Endometrium (tissue), 2 donors: ENCODE measurements at regions not wholly inside any gene's neighbourhood (a gene's known extent, or its start where the extent isn't known, plus 50 kb on each side); places are given as distances from the start of the nearest gene placed in this dataset.
"Not testable (repeated sequence)": the region's sequence is repeated elsewhere in the genome, so short reads cannot be mapped to it uniquely, and the experiment has no call there.

Experiments
- FAIRE-seq: peaks from 2 replicates; lab custom pipeline; 2012; peaks lifted over from hg19 to GRCh38; lab: Jason Lieb, UNC
- donor health status: control.
- donor health status: control.

DNA sequence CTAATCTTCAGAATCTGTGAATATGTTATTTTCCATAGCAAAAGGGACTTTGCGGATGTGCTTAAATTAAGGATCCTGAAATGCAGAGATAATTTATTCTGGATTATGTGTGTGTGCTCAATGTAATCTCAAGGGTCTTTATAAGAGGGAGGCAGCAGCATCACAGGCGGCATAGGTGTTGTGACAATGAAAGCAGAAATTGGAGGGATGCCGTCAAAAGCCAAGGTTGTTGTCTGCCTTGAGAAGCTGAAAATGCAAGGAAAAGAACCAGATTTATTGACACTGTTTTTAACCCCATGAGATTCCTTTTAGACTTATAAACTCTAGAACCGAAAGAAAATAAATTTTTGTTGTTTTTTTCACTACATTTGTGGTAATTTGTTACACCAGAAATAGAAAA, 948.5 kb downstream of the TLE4 start:
- FAIRE-seq = no peak

GRCh38 chr9:80518441-80518840, 946.7 kb downstream of the TLE4 start:
- no peak for FAIRE-seq

DNA sequence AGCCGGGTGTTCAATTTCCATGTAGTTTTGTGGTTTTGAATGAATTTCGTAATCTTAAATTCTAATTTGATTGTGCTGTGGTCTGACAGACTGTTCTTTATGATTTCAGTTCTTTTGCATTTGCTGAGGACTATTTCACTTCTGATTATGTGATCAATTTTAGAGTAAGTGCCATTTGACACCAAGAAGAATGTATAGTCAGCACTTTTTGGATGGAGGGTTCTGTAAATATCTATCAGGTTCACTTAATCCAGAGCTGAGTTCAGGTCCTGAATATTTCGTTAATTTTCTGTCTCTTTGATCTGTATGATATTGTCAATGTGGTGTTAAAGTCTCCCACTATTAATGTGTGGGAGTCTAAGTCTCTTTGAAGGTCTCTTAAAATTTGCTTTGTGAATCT, 944.9 kb downstream of the TLE4 start:
- no peak for FAIRE-seq

DNA sequence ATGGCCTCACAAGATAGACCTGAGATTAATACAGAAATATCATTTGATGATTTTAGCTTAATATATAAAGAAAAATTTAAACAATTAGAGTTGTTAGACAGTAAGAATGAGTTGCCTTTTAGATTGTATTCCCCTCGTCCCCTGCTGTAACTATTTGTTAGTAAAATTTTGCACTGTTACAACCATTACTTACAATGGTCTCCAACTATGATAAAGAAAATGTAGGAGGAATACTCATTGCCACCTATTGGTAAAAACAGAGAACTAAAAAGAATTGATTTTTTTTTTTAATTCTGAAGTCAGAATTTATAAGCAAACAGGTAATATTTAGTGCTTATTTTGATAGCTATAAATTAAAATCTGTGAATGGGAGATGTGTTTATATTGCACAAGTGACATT, 937.6 kb downstream of the TLE4 start:
- FAIRE-seq = no peak

DNA sequence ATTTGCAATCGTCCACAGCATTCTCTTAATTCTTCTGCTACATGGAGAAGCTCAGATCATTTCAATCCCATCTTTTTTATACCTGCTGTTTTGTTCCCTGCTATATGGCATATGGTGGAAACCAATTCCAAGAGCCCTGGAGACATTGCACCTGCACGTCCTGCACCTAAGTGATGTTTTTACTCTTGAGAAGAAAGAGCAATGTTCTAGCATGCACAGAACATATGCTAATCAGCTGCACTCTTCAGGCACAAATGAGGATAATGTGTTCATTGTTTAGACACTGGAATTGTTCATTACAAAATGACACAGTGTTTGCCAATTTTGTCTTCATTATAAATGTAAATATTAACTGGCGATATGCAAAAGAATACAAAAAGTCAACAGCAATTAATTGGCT, 935.8 kb downstream of the TLE4 start:
- no peak for FAIRE-seq

- no peak for FAIRE-seq
These were observed 933.0 kb downstream of the TLE4 start for GRCh38 chr9:80504601-80505230.

- no peak for FAIRE-seq
These were observed 932.0 kb downstream of the TLE4 start for GRCh38 chr9:80503671-80504281.

DNA sequence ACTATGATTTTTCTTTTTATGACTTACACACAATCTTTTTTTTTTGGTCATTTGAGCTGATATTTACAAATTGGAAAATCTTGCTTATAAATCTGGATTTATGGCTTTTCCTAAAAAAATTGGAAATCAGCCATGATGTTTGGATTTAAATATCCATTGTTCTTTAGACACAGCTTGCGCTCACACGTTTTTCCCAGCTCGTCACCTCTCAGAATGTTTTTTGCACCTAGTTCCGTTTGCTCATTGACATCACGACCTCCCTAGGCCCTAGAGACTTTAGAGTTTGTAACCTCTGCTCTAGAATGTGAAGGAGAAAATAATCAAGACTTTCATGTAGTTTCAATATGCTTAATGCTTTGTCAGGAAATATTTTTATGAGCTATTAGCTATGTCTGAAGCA, 930.5 kb downstream of the TLE4 start:
- no peak for FAIRE-seq

- no peak for FAIRE-seq
These were observed 929.9 kb downstream of the TLE4 start for GRCh38 chr9:80501635-80502034.

- FAIRE-seq = no peak
These were observed 928.5 kb downstream of the TLE4 start for GRCh38 chr9:80500300-80500699.

DNA sequence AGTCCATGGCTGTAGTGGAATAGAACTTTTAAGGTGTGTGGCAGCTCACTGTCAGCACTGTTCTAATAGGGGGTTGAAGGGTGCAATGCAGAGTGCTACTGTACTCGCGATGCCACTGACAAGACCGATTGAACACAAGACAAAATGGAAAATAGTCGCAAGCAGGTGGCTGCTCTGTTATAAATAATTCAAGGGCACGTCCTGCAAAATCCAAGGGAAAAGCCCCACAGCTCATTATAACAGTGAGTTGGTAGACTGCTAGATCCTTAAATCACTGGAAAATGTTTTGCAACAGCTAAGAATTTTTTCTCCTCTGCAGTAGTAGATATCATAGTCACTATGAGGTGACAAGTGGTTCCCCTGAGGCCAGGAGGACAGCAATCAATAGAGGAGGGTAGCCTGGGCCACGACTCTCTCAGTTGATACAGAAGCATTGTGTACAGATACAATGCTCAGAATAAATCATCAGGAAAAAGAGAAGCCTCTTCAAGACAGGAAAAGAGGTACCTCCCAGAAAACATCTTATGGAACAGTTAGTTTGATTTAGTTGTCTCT, 926.3 kb downstream of the TLE4 start:
- FAIRE-seq = no peak

DNA sequence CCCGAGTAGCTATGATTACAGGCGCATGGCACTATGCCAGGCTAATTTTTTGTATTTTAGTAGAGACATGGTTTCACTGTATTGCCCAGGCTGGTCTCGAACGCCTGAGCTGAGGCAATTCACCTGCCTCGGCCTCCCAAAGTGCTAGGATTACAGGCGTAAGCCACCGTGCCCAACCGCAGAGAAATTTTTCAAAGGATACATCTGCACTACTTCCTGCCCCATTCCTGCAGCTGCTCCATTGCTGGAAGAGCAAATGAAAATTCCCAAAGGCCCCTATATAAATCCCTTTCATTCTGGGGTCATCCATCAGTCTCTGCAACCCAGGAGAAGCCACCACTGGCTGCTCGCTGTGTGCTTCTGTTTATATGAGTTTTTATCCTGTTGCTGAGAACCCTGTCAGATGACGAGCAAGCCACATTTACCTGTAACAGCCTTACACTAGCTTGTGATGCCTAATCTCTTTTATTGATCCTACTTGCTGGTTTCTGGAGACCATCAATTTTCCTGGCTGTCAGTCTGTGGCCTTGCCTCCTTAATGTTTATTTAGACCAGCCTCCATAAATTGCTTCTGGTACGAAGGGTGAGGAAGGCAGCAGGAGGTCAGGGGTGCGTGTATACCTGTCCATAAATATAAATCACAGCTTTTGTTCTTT, 925.3 kb downstream of the TLE4 start:
- no peak for FAIRE-seq

DNA sequence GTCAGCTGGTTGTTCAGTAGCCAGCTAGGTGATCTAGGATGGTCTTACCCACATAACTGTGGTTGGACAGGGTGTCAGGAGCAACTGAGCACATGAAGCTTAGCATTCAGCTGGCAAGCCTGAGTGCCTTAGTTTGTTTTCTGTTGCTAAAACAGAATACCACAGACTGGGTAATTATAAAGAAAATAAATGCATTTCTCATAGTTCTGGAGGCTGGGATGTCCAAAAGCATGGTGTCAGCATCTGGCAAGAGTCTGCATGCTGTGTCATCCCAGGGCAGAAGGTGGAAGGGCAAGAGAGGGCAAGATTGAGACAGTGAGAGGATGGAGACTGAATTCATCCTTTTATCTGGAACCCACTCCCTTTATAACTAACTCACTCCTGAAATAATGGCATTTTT, 921.5 kb downstream of the TLE4 start:
- FAIRE-seq = no peak

DNA sequence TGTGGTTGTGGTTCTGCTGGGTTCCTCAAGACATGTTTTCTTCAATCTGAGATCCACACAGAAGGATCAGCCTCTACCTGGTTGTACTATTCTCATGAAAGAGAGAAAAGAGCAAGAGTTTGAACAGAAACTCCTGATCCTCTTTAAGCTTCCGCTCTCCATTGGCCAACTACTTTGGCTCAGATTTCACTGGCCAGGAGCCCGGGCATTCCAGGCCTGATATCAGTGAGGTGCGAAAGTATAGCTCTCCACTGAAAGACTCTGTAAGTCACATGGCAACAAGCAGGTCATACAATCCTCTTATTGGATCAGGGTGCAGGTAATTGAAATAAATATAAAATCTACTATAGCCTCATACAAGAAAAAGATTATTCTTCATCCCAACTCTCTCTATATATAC, 920.5 kb downstream of the TLE4 start:
- no peak for FAIRE-seq

GRCh38 chr9:80491086-80491696, 919.4 kb downstream of the TLE4 start:
- FAIRE-seq = no peak

GRCh38 chr9:80489329-80489728, 917.6 kb downstream of the TLE4 start:
- no peak for FAIRE-seq

- no peak for FAIRE-seq
These were observed 913.9 kb downstream of the TLE4 start for GRCh38 chr9:80485420-80486250.

GRCh38 chr9:80482251-80482650, 910.5 kb downstream of the TLE4 start:
- FAIRE-seq = not testable (repeated sequence)

- no peak for FAIRE-seq
These were observed 895.9 kb downstream of the TLE4 start for GRCh38 chr9:80467632-80468031.

- FAIRE-seq = no peak
These were observed 893.8 kb downstream of the TLE4 start for GRCh38 chr9:80465556-80465955.

DNA sequence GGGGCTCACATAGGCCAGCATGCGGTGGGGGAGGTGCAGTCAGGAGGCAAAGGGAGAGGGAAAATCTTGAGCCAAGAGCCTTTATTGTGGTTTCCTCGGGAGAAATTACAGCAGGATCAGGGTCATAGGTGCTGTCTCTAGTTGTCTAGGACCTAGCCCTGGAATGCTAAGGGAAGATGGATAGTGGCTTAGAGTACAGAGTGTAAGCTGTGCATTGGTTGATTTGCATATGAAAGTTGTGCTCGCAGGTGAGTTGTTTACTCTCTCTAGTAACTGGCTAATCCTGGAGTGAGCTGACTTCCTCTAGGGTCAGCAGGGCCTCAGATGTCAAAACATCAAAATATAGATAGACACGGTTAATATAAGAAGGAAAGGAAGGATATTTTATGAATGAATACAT, 877.7 kb downstream of the TLE4 start:
- no peak for FAIRE-seq

- no peak for FAIRE-seq
These were observed 877.2 kb downstream of the TLE4 start for GRCh38 chr9:80448996-80449395.
